ENCODE measurements at regions not wholly inside any gene's neighbourhood (a gene's known extent, or its start where the extent isn't known, plus 50 kb on each side); places are given as distances from the start of the nearest gene placed in this dataset.

DNA sequence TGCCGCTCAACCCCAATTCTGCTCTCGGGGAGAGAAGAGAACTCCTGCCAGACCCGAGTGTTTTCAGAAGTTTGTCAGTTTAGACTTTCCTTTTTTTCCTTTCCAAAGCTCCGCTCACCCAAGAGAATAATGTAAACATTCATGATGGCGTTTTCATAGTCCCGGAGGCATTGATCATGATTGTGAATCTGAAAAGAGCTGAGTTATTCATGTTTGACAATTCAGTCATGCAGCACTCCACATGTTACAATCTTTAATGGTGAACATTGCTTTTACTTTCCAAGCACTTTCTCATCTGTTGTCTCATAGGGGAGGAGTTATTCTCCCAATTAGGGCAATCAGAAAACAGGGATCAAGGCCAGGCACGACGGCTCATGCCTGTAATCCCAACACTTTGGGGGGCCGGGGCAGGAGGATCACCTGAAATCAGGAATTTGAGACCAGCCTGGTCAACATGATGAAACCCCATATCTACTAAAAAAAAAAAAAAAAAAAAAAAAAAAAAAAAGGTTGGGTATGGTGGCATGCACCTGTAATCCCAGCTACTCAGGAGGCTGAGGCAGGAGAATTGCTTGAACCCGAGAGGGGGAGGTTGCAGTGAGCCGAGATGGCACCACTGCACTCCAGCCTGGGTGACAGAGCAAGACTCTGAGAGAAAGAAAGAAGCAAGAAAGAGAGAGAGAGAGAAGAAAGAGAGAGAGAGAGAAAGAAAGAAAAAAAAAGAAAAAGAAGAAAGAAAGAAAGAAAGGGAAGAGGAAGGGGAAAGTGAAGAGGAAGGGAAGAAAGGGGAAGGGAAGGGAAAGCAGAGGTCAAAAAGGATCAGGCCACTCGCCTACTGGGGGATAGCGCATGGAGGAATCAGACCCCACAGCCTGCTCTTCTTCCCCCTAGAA lies 70.0 kb upstream of the TNRC6C start:
- DNase-seq (ENCODE audit: low spot score): no peak

DNA sequence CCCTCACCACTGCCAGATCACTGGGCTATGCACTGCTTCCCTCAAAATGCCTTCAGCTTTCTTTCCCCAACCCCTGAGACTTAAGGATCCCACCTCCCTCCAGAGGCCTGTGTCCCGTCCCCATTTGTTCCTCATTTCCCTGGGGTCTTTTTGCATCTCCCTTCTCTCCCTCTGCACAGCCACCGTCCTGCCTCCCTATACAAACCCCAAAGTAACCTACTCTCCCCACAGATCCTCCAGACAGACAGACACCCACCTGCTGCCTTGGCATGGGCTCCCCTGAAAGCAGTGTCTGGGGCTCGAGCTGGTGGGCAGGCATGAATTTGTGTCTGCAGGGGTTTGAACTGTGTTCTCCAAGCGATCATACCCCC lies 69.4 kb upstream of the TNRC6C start:
- DNase-seq (ENCODE audit: low spot score): no peak

GRCh38 chr17:77889866-77890760 lies 68.4 kb upstream of the TNRC6C start:
- DNase-seq (ENCODE audit: low spot score): no peak

GRCh38 chr17:77890771-77891170 lies 67.7 kb upstream of the TNRC6C start:
- DNase-seq (ENCODE audit: low spot score): no peak

- no peak for DNase-seq (ENCODE audit: low spot score)
Observed at GRCh38 chr17:77891602-77892001, 66.9 kb upstream of the TNRC6C start.

- DNase-seq (ENCODE audit: low spot score): no peak
Observed at GRCh38 chr17:77892031-77892430, 66.5 kb upstream of the TNRC6C start.

GRCh38 chr17:77892469-77893143 lies 65.9 kb upstream of the TNRC6C start:
- DNase-seq (ENCODE audit: low spot score): no peak

DNA sequence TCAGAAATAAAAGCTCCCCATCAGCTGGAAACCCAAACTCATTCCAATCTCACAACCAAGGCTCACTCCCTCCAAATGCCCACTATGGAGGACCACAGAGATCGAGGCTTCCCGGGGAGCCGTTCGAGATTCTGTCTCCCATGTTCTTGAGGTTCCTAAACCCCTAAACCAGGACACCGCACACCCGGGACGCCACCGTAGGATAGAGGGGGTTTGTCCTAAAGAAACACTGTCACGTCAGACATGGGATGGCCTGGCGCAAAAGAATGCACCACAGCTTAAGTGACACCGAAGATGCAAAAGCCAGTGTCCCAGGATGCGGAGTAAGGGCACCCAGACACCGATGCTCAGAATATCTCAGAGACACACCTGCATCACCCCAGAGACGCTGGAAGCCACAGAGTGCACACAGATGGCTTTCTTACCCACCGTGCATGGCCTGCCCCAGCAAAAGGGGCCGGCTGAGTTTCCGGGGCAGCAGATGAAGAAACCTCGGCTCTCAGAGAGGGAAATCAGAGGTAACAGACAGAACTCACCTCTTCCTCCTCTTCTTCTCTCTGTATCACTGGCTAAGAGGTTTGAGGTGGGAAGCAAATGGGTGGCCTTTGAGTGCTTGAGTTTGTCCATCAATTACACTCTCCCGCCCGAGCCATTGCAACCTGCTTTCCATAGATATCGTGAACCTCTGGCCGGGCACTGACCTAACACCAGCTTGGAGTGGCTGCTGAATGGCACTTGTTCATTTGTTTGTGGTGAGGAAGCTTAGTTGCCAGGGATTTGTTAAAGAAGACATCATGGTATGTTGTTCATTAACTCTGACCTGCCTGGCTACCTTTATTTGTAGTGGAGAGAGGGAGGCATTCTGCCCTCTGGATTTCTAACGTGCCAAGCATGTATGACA lies 65.1 kb upstream of the TNRC6C start:
- DNase-seq (ENCODE audit: low spot score): no peak

- DNase-seq (ENCODE audit: low spot score): no peak
Observed at GRCh38 chr17:77894126-77894956, 64.2 kb upstream of the TNRC6C start.

- DNase-seq (ENCODE audit: low spot score): no peak
Observed at GRCh38 chr17:77897741-77898301, 60.7 kb upstream of the TNRC6C start.

GRCh38 chr17:77898521-77899434 lies 59.7 kb upstream of the TNRC6C start:
- no peak for DNase-seq (ENCODE audit: low spot score)

GRCh38 chr17:77899498-77899897 lies 59.0 kb upstream of the TNRC6C start:
- no peak for DNase-seq (ENCODE audit: low spot score)

- DNase-seq (ENCODE audit: low spot score): no peak
Observed at GRCh38 chr17:77901481-77901880, 57.0 kb upstream of the TNRC6C start.

DNA sequence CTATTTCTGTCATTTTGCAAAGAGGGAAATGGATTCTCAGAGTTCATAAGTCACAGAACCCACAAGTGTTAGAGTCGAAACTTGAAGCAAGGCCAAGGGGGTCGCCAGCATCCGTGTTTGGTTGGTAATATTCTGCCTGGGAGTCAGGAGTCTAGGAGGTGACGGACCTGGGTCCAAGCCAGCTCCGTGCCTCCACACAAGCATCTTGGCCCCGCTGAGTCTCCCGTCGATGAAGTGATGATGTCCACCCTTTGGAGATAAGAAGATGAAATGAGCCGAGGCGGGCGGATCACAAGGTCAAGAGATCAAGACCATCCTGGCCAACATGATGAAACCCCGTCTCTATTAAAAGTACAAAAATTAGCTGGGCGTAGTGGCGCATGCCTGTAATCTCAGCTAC lies 53.2 kb upstream of the TNRC6C start:
- DNase-seq (ENCODE audit: low spot score): no peak

- DNase-seq (ENCODE audit: low spot score): no peak
Observed at GRCh38 chr17:77905766-77906165, 52.7 kb upstream of the TNRC6C start.

- no peak for DNase-seq (ENCODE audit: low spot score)
Observed at GRCh38 chr17:77906377-77906871, 52.1 kb upstream of the TNRC6C start.

DNA sequence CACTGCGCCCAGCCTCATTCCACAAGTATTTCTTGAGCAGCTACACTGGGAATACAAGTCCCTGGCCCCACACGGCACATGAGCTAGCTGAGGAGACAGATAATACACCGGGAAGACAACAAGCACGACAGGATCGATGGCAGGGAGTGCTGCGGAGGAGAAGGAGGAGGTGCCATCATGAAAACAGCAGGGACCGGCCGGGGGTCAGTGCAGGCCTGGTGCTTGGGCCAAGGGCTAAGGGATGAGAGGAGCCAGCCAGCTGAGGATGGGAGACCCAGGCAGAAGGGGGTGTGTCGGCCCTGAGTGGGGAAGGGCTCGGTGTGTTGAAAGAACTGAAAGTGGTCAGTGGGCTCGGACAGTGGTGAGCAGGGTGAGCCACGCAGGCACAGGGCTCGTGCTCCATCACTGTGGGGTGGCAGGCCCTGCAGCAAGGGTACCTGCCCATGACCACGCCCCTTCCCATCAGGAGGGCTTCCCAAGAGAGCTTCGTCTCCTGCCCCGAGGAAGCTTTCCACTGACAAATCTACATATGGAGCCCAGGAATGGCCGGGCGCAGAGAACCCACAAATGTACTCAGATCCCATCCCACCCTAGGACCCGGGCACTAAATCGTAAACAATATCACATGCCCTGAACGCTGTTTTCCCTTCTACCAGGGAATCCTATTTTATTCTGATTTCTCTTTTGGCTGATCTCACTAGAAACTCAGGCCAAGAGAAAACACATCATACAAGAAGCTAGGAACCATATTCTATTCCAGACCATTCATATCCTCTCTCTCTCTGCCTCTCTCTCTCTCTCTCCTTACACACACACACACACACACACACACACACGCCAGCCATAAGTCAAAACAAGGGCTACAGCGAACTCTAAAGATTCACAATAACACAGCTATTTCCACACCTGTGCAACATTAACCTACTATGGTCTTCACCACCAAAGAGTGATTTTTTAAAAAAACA lies 50.7 kb upstream of the TNRC6C start:
- no peak for DNase-seq (ENCODE audit: low spot score)

DNA sequence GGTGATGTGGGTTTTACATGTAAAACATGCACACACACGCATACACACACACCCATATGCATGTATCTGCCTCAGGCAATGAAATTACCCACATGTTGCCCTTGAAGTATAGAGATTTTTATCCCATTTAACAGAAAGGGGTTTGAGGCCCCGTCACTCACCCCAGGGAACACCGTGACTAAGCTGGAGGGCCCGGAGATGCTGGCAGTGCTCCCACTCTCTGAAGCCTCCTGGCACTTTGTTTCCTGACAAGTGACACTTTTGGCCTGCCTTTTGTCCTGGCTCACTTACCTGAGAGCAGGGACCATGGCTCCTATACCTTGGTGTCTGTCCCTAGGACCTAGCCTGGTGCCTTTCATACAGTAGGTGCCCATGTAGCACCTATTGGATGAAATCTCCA lies 50.0 kb upstream of the TNRC6C start:
- no peak for DNase-seq (ENCODE audit: low spot score)

Measured in AG20443 (cell line).